Upper lobe of left lung (tissue), 6 donors: ENCODE measurements at regions not wholly inside any gene's neighbourhood (a gene's known extent, or its start where the extent isn't known, plus 50 kb on each side); places are given as distances from the start of the nearest gene placed in this dataset.

Source experiments
- ATAC-seq, 2 donors: fragments of 200-7000 bp; cut with Tn5 transposase; one replicate each; pipeline ENCODE4 v1.9.1; 2022; ENCODE audit warnings: mild to moderate bottlenecking in 2 of 2, moderate library complexity in 2 of 2; ENCODE audit not compliant: low FRiP score in 2 of 2
- DNase-seq, 2 donors: peaks; one replicate each; pipeline ENCODE4 v3.0.0-alpha.2; 2019 to 2020
- H3K27ac ChIP-seq, 4 donors: fragments of 200-600 bp; sonication (generic); one replicate each; pipeline ENCODE4 v1.5.1; 2016 to 2019
- H3K27me3 ChIP-seq, 4 donors: fragments of 200-600 bp; sonication (generic); one replicate each; pipeline ENCODE4 v1.5.1; 2017 to 2019
- H3K36me3 ChIP-seq, 4 donors: fragments of 200-600 bp; sonication (generic); one replicate each; pipeline ENCODE4 v1.5.1; 2016 to 2019
- H3K4me1 ChIP-seq, 4 donors: fragments of 200-600 bp; sonication (generic); one replicate each; pipeline ENCODE4 v1.5.1; 2018 to 2019
- H3K4me3 ChIP-seq, 4 donors: fragments of 200-600 bp; sonication (generic); one replicate each; pipeline ENCODE4 v1.5.1; 2017 to 2019; ENCODE audit warnings: mild to moderate bottlenecking in 2 of 4, moderate library complexity in 1 of 4
- H3K9me3 ChIP-seq, 4 donors: fragments of 200-600 bp; sonication (generic); one replicate each; pipeline ENCODE4 v1.5.1; 2018 to 2019
- CTCF ChIP-seq, 6 experiments: fragments of 450-650 bp in 4 of 6; fragments of 200-600 bp in 2 of 6; sonication (generic) in 2 of 6; IDR thresholded peaks; one replicate each; pipeline ENCODE4 v1.5.1; 2016 to 2019; ENCODE audit warnings: antibody characterized with exemption in 6 of 6
- EP300 ChIP-seq, 4 donors: sonication (generic); formaldehyde crosslinking; IDR thresholded peaks; one replicate each; pipeline ENCODE4 v1.5.1; 2017; ENCODE audit warnings: antibody characterized with exemption in 4 of 4, control low read depth in 2 of 4
- POLR2A ChIP-seq, 4 donors: fragments of 450-650 bp; IDR thresholded peaks; one replicate each; pipeline ENCODE4 v1.5.1; 2016 to 2017; ENCODE audit warnings: antibody characterized with exemption in 4 of 4, mild to moderate bottlenecking in 2 of 4
- POLR2AphosphoS5 ChIP-seq, 2 donors: sonication (generic); formaldehyde crosslinking; IDR thresholded peaks; one replicate each; pipeline ENCODE4 v1.5.1; 2017; ENCODE audit warnings: antibody characterized with exemption in 2 of 2
- WGBS, 2 donors: methylation state at CpG; one replicate each; pipeline ENCODE4 v1.1.5; 2017 to 2018; 5-methylcytosine and 5-hydroxymethylcytosine counted together
- donor health status: DM: no; HTN: no; CAD: no; lungs with moderate emphysema.
- donor health status: DM: no; HTN: yes; CAD: no; lungs with severe emphysema.

GRCh38 chr20:7057611-7058010 lies 290.1 kb downstream of the BMP2 start:
- WGBS, 2 donors, result 71 to 73% methylated on average over 3 of the region's 3 CpGs
- Histone ChIP-seq H3K4me1 (no peaks in the 10 kb centered on the region), H3K9me3 (no peaks in the 10 kb centered on the region), H3K4me3 (no peak overlapping the region), H3K27me3 (no peaks in the 10 kb centered on the region), H3K27ac (no peak overlapping the region), H3K36me3 (no peaks in the 10 kb centered on the region)
- no peak for DNase-seq
- TF ChIP-seq POLR2A (IDR thresholded peaks at IDR 0.05) (no peak), CTCF (IDR thresholded peaks at IDR 0.05) (no peak), POLR2AphosphoS5 (IDR thresholded peaks at IDR 0.05) (no peak), EP300 (IDR thresholded peaks at IDR 0.05) (no peak)
- ATAC-seq, result no peak

- Histone ChIP-seq H3K4me3 (no peak overlapping the region), H3K9me3 (no peaks in the 10 kb centered on the region), H3K36me3 (no peaks in the 10 kb centered on the region), H3K27ac (no peak overlapping the region), H3K27me3 (no peaks in the 10 kb centered on the region), H3K4me1 (no peaks in the 10 kb centered on the region)
- 74 to 86% methylated on average over 5 of the region's 5 CpGs for WGBS, 2 donors
- no peak for DNase-seq
- ATAC-seq, result no peak
- TF ChIP-seq CTCF (IDR thresholded peaks at IDR 0.05), result no peak
- no peak for TF ChIP-seq POLR2A (IDR thresholded peaks at IDR 0.05)
- no peak for TF ChIP-seq EP300 (IDR thresholded peaks at IDR 0.05)
- no peak for TF ChIP-seq POLR2AphosphoS5 (IDR thresholded peaks at IDR 0.05)
Measured at GRCh38 chr20:7078804-7079203, 311.3 kb downstream of the BMP2 start.

GRCh38 chr20:7080472-7080871 lies 313.0 kb downstream of the BMP2 start:
- Histone ChIP-seq H3K4me1 (peaks cover 0 to 5% (median 1%) of the 10 kb centered on the region in 4 donors), H3K27ac (no peak overlapping the region), H3K4me3 (no peak overlapping the region), H3K36me3 (no peaks in the 10 kb centered on the region), H3K27me3 (no peaks in the 10 kb centered on the region), H3K9me3 (no peaks in the 10 kb centered on the region)
- TF ChIP-seq POLR2AphosphoS5 (IDR thresholded peaks at IDR 0.05) (no peak), CTCF (IDR thresholded peaks at IDR 0.05) (no peak), EP300 (IDR thresholded peaks at IDR 0.05) (no peak), POLR2A (IDR thresholded peaks at IDR 0.05) (no peak)
- ATAC-seq (no peak), DNase-seq (no peak)
- WGBS, 2 donors, result 84 to 94% methylated on average over 3 of the region's 3 CpGs

GRCh38 chr20:7085467-7085866 lies 318.0 kb downstream of the BMP2 start:
- peaks cover 3 to 21% (median 8%) of the 10 kb centered on the region in 4 donors for H3K4me1 ChIP-seq
- no peak overlapping the region for H3K27ac ChIP-seq
- no peak overlapping the region for H3K4me3 ChIP-seq
- no peaks in the 10 kb centered on the region for H3K36me3 ChIP-seq
- no peaks in the 10 kb centered on the region for H3K27me3 ChIP-seq
- H3K9me3 ChIP-seq, result no peaks in the 10 kb centered on the region
- ATAC-seq, result no peak
- TF ChIP-seq POLR2AphosphoS5 (IDR thresholded peaks at IDR 0.05) (no peak), CTCF (IDR thresholded peaks at IDR 0.05) (no peak), POLR2A (IDR thresholded peaks at IDR 0.05) (no peak)
- WGBS, 2 donors, result 24 to 32% methylated on average over 1 of the region's 1 CpG
- DNase-seq, result peak in 1 of 2 donors; percentile 40

- Histone ChIP-seq H3K27ac (no peak overlapping the region), H3K9me3 (no peaks in the 10 kb centered on the region), H3K27me3 (no peaks in the 10 kb centered on the region), H3K4me1 (peaks cover 3 to 21% (median 9%) of the 10 kb centered on the region in 4 donors), H3K4me3 (no peak overlapping the region), H3K36me3 (no peaks in the 10 kb centered on the region)
- TF ChIP-seq EP300 (IDR thresholded peaks at IDR 0.05) (peak in 1 of 4 donors; percentile 61), POLR2AphosphoS5 (IDR thresholded peaks at IDR 0.05) (no peak)
- WGBS, 2 donors, result 61 to 84% methylated on average over 1 of the region's 1 CpG
- DNase-seq, result no peak
- no peak for ATAC-seq
Measured at GRCh38 chr20:7087803-7088202, 320.3 kb downstream of the BMP2 start.
